ENCODE measurements at regions not wholly inside any gene's neighbourhood (a gene's known extent, or its start where the extent isn't known, plus 50 kb on each side); places are given as distances from the start of the nearest gene placed in this dataset.
"Not testable (repeated sequence)": the region's sequence is repeated elsewhere in the genome, so short reads cannot be mapped to it uniquely, and the experiment has no call there.

GRCh38 chr2:220387758-220388157 is 760.3 kb downstream of the SLC4A3 start:
- not testable (repeated sequence) for TF ChIP-seq CTCF (IDR thresholded peaks at IDR 0.05; ENCODE audit: poor library complexity); EZH2 (IDR thresholded peaks at IDR 0.05; ENCODE audit: borderline replicate concordance)

Data from hepatocyte (in vitro differentiated cells).